ENCODE measurements at regions not wholly inside any gene's neighbourhood (a gene's known extent, or its start where the extent isn't known, plus 50 kb on each side); places are given as distances from the start of the nearest gene placed in this dataset.

- FAIRE-seq = no peak
- DNase-seq (ENCODE audit: insufficient read length, low spot score) = no peak
- TF ChIP-seq CTCF (IDR thresholded peaks at IDR 0.05; ENCODE audit: insufficient read depth, missing control alignments) = no peak
These were observed 955.9 kb upstream of the EYS start for GRCh38 chr6:66662721-66663507.

GRCh38 chr6:66662196-66662595 lies 955.2 kb upstream of the EYS start:
- FAIRE-seq = no peak

GRCh38 chr6:66655420-66655819 lies 948.4 kb upstream of the EYS start:
- no peak for DNase-seq (ENCODE audit: insufficient read length, low spot score)
- no peak for FAIRE-seq
- no peak for TF ChIP-seq CTCF (IDR thresholded peaks at IDR 0.05; ENCODE audit: insufficient read depth, missing control alignments)

More at GRCh38 chr6:66662196-66662595, 955.2 kb upstream of the EYS start:
- no peak for DNase-seq (ENCODE audit: insufficient read length, low spot score)
- peak; percentile 59 for TF ChIP-seq CTCF (IDR thresholded peaks at IDR 0.05; ENCODE audit: insufficient read depth, missing control alignments)

- no peak for TF ChIP-seq CTCF (IDR thresholded peaks at IDR 0.05; ENCODE audit: insufficient read depth, missing control alignments)
- DNase-seq (ENCODE audit: insufficient read length, low spot score) (no peak), FAIRE-seq (no peak)
These were observed 931.5 kb upstream of the EYS start for GRCh38 chr6:66638518-66638917.

GRCh38 chr6:66638099-66638498 lies 931.1 kb upstream of the EYS start:
- DNase-seq (ENCODE audit: insufficient read length, low spot score) = no peak
- no peak for TF ChIP-seq CTCF (IDR thresholded peaks at IDR 0.05; ENCODE audit: insufficient read depth, missing control alignments)
- no peak for FAIRE-seq

GRCh38 chr6:66628917-66629316 lies 921.9 kb upstream of the EYS start:
- TF ChIP-seq CTCF (IDR thresholded peaks at IDR 0.05; ENCODE audit: insufficient read depth, missing control alignments) = no peak
- DNase-seq (ENCODE audit: insufficient read length, low spot score) (no peak), FAIRE-seq (no peak)

GRCh38 chr6:66623050-66623449 lies 916.0 kb upstream of the EYS start:
- no peak for FAIRE-seq
- TF ChIP-seq CTCF (IDR thresholded peaks at IDR 0.05; ENCODE audit: insufficient read depth, missing control alignments) = no peak
- no peak for DNase-seq (ENCODE audit: insufficient read length, low spot score)
